H9 (cell line): ENCODE measurements at regions not wholly inside any gene's neighbourhood (a gene's known extent, or its start where the extent isn't known, plus 50 kb on each side); places are given as distances from the start of the nearest gene placed in this dataset.

Source experiments
- DNase-seq: peaks from one replicate; pipeline ENCODE4 v3.0.0-alpha.2; 2017
- H2AFZ ChIP-seq: one replicate; pipeline ENCODE4 v1.6.1; 2013; ENCODE audit warnings: mild to moderate bottlenecking, low read length, control low read depth, moderate library complexity
- H2AK5ac ChIP-seq: 2 replicates; pipeline ENCODE4 v1.6.1; 2013; ENCODE audit warnings: low read length, control low read depth, mixed read lengths; ENCODE audit not compliant: insufficient read length
- H2BK120ac ChIP-seq: one replicate; pipeline ENCODE4 v1.6.1; 2013; ENCODE audit warnings: low read depth, mild to moderate bottlenecking, low read length, control low read depth, inconsistent platforms; ENCODE audit not compliant: poor library complexity, severe bottlenecking
- H2BK12ac ChIP-seq: 2 replicates; pipeline ENCODE4 v1.6.1; 2013; ENCODE audit warnings: low read length, control low read depth, mixed read lengths, low read depth; ENCODE audit not compliant: insufficient read length
- H2BK15ac ChIP-seq: 2 replicates; pipeline ENCODE4 v1.6.1; 2013; ENCODE audit warnings: low read depth, low read length, control low read depth
- H2BK20ac ChIP-seq: one replicate; pipeline ENCODE4 v1.6.1; 2013; ENCODE audit warnings: low read depth, mild to moderate bottlenecking, low read length, control low read depth, inconsistent platforms; ENCODE audit not compliant: poor library complexity, severe bottlenecking
- H2BK5ac ChIP-seq: 2 replicates; pipeline ENCODE4 v1.6.1; 2013; ENCODE audit warnings: low read length, control low read depth, mixed read lengths; ENCODE audit not compliant: insufficient read length
- H3K14ac ChIP-seq: 2 replicates; pipeline ENCODE4 v1.6.1; 2013; ENCODE audit warnings: low read length, control low read depth; ENCODE audit not compliant: insufficient read depth
- H3K18ac ChIP-seq: 2 replicates; pipeline ENCODE4 v1.6.1; 2013; ENCODE audit warnings: low read depth, mild to moderate bottlenecking, mixed read lengths, low read length, control low read depth; ENCODE audit not compliant: insufficient read length
- H3K23ac ChIP-seq: 2 replicates; pipeline ENCODE4 v1.6.1; 2013; ENCODE audit warnings: low read length, control low read depth, mixed read lengths, low read depth; ENCODE audit not compliant: insufficient read length
- H3K23me2 ChIP-seq: 2 replicates; pipeline ENCODE4 v1.6.1; 2013; ENCODE audit warnings: low read depth, mild to moderate bottlenecking, mixed read lengths, low read length, control low read depth; ENCODE audit not compliant: insufficient read length, poor library complexity, severe bottlenecking
- H3K27ac ChIP-seq: 2 replicates; pipeline ENCODE4 v1.5.1; 2013; ENCODE audit warnings: low read length, control low read depth, mixed read lengths, low read depth; ENCODE audit not compliant: insufficient read length
- H3K27me3 ChIP-seq: 2 replicates; pipeline ENCODE4 v1.6.1; 2013; ENCODE audit warnings: low read length, control low read depth, inconsistent platforms; ENCODE audit not compliant: insufficient read depth
- H3K4ac ChIP-seq: 2 replicates; pipeline ENCODE4 v1.6.1; 2013; ENCODE audit warnings: low read depth, mild to moderate bottlenecking, control low read depth, inconsistent platforms, low read length, moderate library complexity
- H3K4me1 ChIP-seq: 2 replicates; pipeline ENCODE4 v1.6.1; 2013; ENCODE audit warnings: low read length, control low read depth, inconsistent platforms; ENCODE audit not compliant: insufficient read depth
- H3K4me2 ChIP-seq: 2 replicates; pipeline ENCODE4 v1.6.1; 2013; ENCODE audit warnings: low read length, control low read depth, mixed read lengths; ENCODE audit not compliant: insufficient read length, insufficient read depth
- H3K56ac ChIP-seq: 2 replicates; pipeline ENCODE4 v1.6.1; 2013; ENCODE audit warnings: low read depth, mild to moderate bottlenecking, mixed read lengths, low read length, control low read depth; ENCODE audit not compliant: insufficient read length
- H3K79me1 ChIP-seq: 2 replicates; pipeline ENCODE4 v1.6.1; 2013; ENCODE audit warnings: low read depth, mild to moderate bottlenecking, moderate library complexity, low read length, control low read depth, inconsistent platforms; ENCODE audit not compliant: insufficient read depth, poor library complexity, severe bottlenecking
- H3K79me2 ChIP-seq: 2 replicates; pipeline ENCODE4 v1.6.1; 2013; ENCODE audit warnings: low read length, control low read depth, inconsistent platforms; ENCODE audit not compliant: insufficient read depth
- H3K9ac ChIP-seq: 2 replicates; pipeline ENCODE4 v1.6.1; 2013; ENCODE audit warnings: low read length, control low read depth, mixed read lengths; ENCODE audit not compliant: insufficient read length; ENCODE audit errors: extremely low read depth
- H3K9me3 ChIP-seq: one replicate; pipeline ENCODE4 v1.6.1; 2013; ENCODE audit warnings: low read depth, low read length, inconsistent platforms; ENCODE audit not compliant: control insufficient read depth
- H3T11ph ChIP-seq: one replicate; pipeline ENCODE4 v1.6.1; 2013; ENCODE audit warnings: mild to moderate bottlenecking, low read length, control low read depth, inconsistent platforms
- H4K20me1 ChIP-seq: one replicate; pipeline ENCODE4 v1.6.1; 2013; ENCODE audit not compliant: control insufficient read depth, insufficient read length, insufficient read depth
- H4K5ac ChIP-seq: 2 replicates; pipeline ENCODE4 v1.6.1; 2013; ENCODE audit warnings: low read depth, mild to moderate bottlenecking, mixed read lengths, low read length, control low read depth; ENCODE audit not compliant: insufficient read length
- H4K8ac ChIP-seq: replicated peaks from 2 replicates; pipeline ENCODE4 v1.6.1; 2013; ENCODE audit warnings: low read length, control low read depth, mixed read lengths, low read depth; ENCODE audit not compliant: insufficient read length
- H4K91ac ChIP-seq: 2 replicates; pipeline ENCODE4 v1.6.1; 2013; ENCODE audit warnings: low read depth, mild to moderate bottlenecking, moderate library complexity, mixed read lengths, low read length, control low read depth; ENCODE audit not compliant: insufficient read length
- H3K27ac Mint-ChIP-seq, 3 experiments: 2 replicates in 2 of 3; 3 replicates in 1 of 3; pipeline ENCODE4 v1.8.0; 2020 to 2021; ENCODE audit warnings: mixed read lengths in 3 of 3, mild to moderate bottlenecking in 1 of 3, moderate library complexity in 1 of 3
- H3K27me3 Mint-ChIP-seq: 2 replicates; pipeline ENCODE4 v1.8.0; 2021; ENCODE audit warnings: low read depth, mild to moderate bottlenecking, moderate library complexity, mixed read lengths
- H3K36me3 Mint-ChIP-seq, 3 experiments: 2 replicates in 2 of 3; 3 replicates in 1 of 3; pipeline ENCODE4 v1.8.0; 2020 to 2021; ENCODE audit warnings: low read depth in 3 of 3, mixed read lengths in 3 of 3; ENCODE audit not compliant: insufficient read depth in 1 of 3
- H3K4me1 Mint-ChIP-seq, 2 experiments: 2 replicates each; pipeline ENCODE4 v1.8.0; 2020; ENCODE audit warnings: mixed read lengths in 2 of 2
- H3K4me3 Mint-ChIP-seq, 2 experiments: 2 replicates in 1 of 2; 3 replicates in 1 of 2; pipeline ENCODE4 v1.8.0; 2020 to 2021; ENCODE audit warnings: mild to moderate bottlenecking in 2 of 2, mixed read lengths in 2 of 2, moderate library complexity in 1 of 2
- H3K9me3 Mint-ChIP-seq, 2 experiments: 2 replicates in 1 of 2; 3 replicates in 1 of 2; pipeline ENCODE4 v1.8.0; 2020; ENCODE audit warnings: mild to moderate bottlenecking in 2 of 2, mixed read lengths in 2 of 2, moderate library complexity in 1 of 2
- CTCF ChIP-seq: fragments of 200-600 bp; sonication (generic); conservative IDR thresholded peaks from 3 replicates; pipeline ENCODE4 v1.8.0; 2021; ENCODE audit warnings: antibody characterized with exemption, mild to moderate bottlenecking
- WGBS: extraction: QIAGEN DNeasy Blood & Tissue Kit; methylation state at CpG from one replicate; pipeline ENCODE4 v1.1.7; 2013; ENCODE audit warnings: missing lambda C conversion rate, low lambda C conversion rate, mixed read lengths; ENCODE audit not compliant: insufficient read length; ENCODE audit errors: extremely low coverage; 5-methylcytosine and 5-hydroxymethylcytosine counted together

- DNase-seq: no peak
- no peaks in the 10 kb centered on the region for H3K79me1 ChIP-seq
- H3K79me2 ChIP-seq: no peaks in the 10 kb centered on the region
- no peak overlapping the region for H4K91ac ChIP-seq
- no peak overlapping the region for H3K9ac ChIP-seq
- no peaks in the 10 kb centered on the region for H4K20me1 ChIP-seq
- no peak overlapping the region for H3K18ac ChIP-seq
- no peak overlapping the region for H3T11ph ChIP-seq
- H4K8ac ChIP-seq: no peak overlapping the region
- H2BK12ac ChIP-seq: no peak overlapping the region
- Mint-ChIP-seq H3K27ac (no peak overlapping the region), H3K36me3 (no peaks in the 10 kb centered on the region; a peak in 2 of 7 replicates), H3K9me3 (no peaks in the 10 kb centered on the region; a peak in 1 of 5 replicates), H3K4me1 (peaks cover 33 to 37% of the 10 kb centered on the region in 2 experiments), H3K4me3 (no peak overlapping the region), H3K27me3 (no peaks in the 10 kb centered on the region)
- no peak overlapping the region for H2AFZ ChIP-seq
- 100% methylated on average over 1 of the region's 4 CpGs for WGBS
- no peak overlapping the region for H4K5ac ChIP-seq
- H3K9me3 ChIP-seq: no peaks in the 10 kb centered on the region
- H2BK5ac ChIP-seq: no peak overlapping the region
- H3K27ac ChIP-seq: no peak overlapping the region
- no peak overlapping the region for H3K14ac ChIP-seq
- H3K23ac ChIP-seq: no peak overlapping the region
- H2BK15ac ChIP-seq: no peak overlapping the region
- no peaks in the 10 kb centered on the region for H3K23me2 ChIP-seq
- H3K4ac ChIP-seq: no peak overlapping the region
- no peak for TF ChIP-seq CTCF
- no peak overlapping the region for H2BK20ac ChIP-seq
- H3K56ac ChIP-seq: no peak overlapping the region
- no peak overlapping the region for H2AK5ac ChIP-seq
- no peak overlapping the region for H2BK120ac ChIP-seq
- H3K27me3 ChIP-seq: no peaks in the 10 kb centered on the region
- no peak overlapping the region for H3K4me2 ChIP-seq
- peaks cover 3% of the 10 kb centered on the region; the same call in 1 of the 2 replicates for H3K4me1 ChIP-seq
Observed at GRCh38 chr9:10925896-10926295, 313.1 kb upstream of the PTPRD start.
